ENCODE measurements at regions not wholly inside any gene's neighbourhood (a gene's known extent, or its start where the extent isn't known, plus 50 kb on each side); places are given as distances from the start of the nearest gene placed in this dataset.

DNA sequence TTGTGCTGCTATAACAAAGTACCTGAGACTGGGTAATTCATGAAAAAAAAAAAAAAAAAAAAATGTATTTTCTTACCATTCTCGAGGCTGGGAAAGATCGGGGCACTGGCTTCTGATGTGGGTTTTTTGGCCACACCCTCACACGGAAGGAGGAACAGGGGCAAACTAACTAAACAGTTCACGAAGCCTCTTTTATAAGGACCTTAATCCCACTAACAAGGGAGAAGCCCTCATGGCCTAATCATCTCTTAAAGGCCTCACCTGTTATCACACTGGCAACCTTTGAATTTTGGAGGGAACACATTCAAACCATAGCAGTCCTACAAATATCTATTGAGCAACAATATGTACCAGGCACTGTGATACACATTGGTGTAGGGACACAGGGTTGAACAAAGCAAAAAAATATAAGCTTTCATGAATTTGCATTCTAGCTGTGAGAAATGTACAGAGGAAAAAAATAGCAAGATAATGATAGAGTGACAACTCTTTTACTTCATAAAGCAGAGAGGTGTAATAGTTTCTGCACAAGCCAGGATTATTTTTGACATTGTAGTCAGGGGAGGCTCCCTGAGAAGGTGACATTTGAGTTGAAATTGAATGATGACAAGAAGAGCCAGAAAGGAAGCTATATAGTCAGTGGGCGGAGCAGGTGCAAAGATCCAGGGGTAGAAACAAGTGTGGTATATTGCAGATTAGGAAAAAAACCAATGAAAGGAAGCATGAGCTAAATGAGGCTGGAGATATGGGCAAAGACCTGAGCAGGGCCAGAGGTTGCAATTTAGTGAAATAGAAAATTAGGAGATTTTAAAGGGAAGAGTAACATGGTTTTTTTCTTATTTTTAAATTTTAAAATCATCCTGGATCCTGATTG, 68.1 kb upstream of the GRAMD2B start:
- Mint-ChIP-seq H3K27ac (no peak overlapping the region), H3K9me3 (no peaks in the 10 kb centered on the region), H3K4me3 (no peak overlapping the region), H3K27me3 (ENCODE audit: insufficient read depth) (peaks cover 18% of the 10 kb centered on the region), H3K4me1 (ENCODE audit: low read depth) (peaks cover 6% of the 10 kb centered on the region), H3K36me3 (ENCODE audit: low read depth) (no peaks in the 10 kb centered on the region)
- no peak for DNase-seq (ENCODE audit: low spot score)
- intact Hi-C loops (cut with micrococcal nuclease): loop anchor here (1.0 to 5.0 kb wide), 5 partner anchors 16 to 247 kb away; partner anchors contain the start of gene PHAX

GRCh38 chr5:126355940-126356339, 67.3 kb upstream of the GRAMD2B start:
- no peaks in the 10 kb centered on the region for H3K36me3 Mint-ChIP-seq (ENCODE audit: low read depth)
- peaks cover 6% of the 10 kb centered on the region for H3K4me1 Mint-ChIP-seq (ENCODE audit: low read depth)
- peaks cover 16% of the 10 kb centered on the region for H3K27me3 Mint-ChIP-seq (ENCODE audit: insufficient read depth)
- H3K4me3 Mint-ChIP-seq: no peak overlapping the region
- H3K9me3 Mint-ChIP-seq: no peaks in the 10 kb centered on the region
- H3K27ac Mint-ChIP-seq: no peak overlapping the region
- no peak for DNase-seq (ENCODE audit: low spot score)
- intact Hi-C loops (cut with micrococcal nuclease): loop anchor here (2.0 kb wide), 1 partner anchor 137 kb away; no protein-coding TSS in a partner anchor

- H3K4me3 Mint-ChIP-seq: no peak overlapping the region
- H3K4me1 Mint-ChIP-seq (ENCODE audit: low read depth): peaks cover 6% of the 10 kb centered on the region
- H3K9me3 Mint-ChIP-seq: no peaks in the 10 kb centered on the region
- DNase-seq (ENCODE audit: low spot score): no peak
- peaks cover 20% of the 10 kb centered on the region for H3K27me3 Mint-ChIP-seq (ENCODE audit: insufficient read depth)
- intact Hi-C loops (cut with micrococcal nuclease): no loop called here
- no peak overlapping the region for H3K27ac Mint-ChIP-seq
- H3K36me3 Mint-ChIP-seq (ENCODE audit: low read depth): no peaks in the 10 kb centered on the region
Observed at GRCh38 chr5:126357585-126358342, 65.4 kb upstream of the GRAMD2B start.

DNA sequence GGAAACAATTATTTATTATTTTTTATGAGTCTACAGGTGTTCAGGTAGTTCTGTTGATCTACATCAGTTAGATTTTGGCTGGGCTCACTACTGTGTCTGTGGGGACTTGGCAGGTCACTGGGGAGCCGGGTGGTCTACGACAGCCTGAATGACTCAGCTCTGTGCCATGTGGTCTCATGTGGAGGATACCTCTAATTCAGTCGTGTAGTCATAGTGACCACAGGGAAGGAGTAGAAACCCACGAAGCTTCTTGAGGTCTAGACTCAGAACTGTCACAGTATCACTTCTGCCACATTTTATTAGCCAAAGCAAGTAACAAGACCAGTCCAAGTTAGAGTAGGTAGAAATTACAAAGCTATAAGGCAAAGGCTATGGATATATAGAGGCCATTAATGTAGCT, 64.7 kb upstream of the GRAMD2B start:
- Mint-ChIP-seq H3K36me3 (ENCODE audit: low read depth) (no peaks in the 10 kb centered on the region), H3K9me3 (no peaks in the 10 kb centered on the region), H3K27me3 (ENCODE audit: insufficient read depth) (peaks cover 20% of the 10 kb centered on the region), H3K4me1 (ENCODE audit: low read depth) (peaks cover 6% of the 10 kb centered on the region), H3K4me3 (no peak overlapping the region), H3K27ac (no peak overlapping the region)
- intact Hi-C loops (cut with micrococcal nuclease): no loop called here
- no peak for DNase-seq (ENCODE audit: low spot score)

- Mint-ChIP-seq H3K27ac (no peak overlapping the region), H3K9me3 (no peaks in the 10 kb centered on the region), H3K27me3 (ENCODE audit: insufficient read depth) (peaks cover 20% of the 10 kb centered on the region), H3K36me3 (ENCODE audit: low read depth) (no peaks in the 10 kb centered on the region), H3K4me3 (no peak overlapping the region), H3K4me1 (ENCODE audit: low read depth) (no peaks in the 10 kb centered on the region)
- intact Hi-C loops (cut with micrococcal nuclease): no loop called here
- no peak for DNase-seq (ENCODE audit: low spot score)
Observed at GRCh38 chr5:126359884-126360283, 63.3 kb upstream of the GRAMD2B start.

- no peaks in the 10 kb centered on the region for H3K36me3 Mint-ChIP-seq (ENCODE audit: low read depth)
- H3K27me3 Mint-ChIP-seq (ENCODE audit: insufficient read depth): peaks cover 20% of the 10 kb centered on the region
- no peak for DNase-seq (ENCODE audit: low spot score)
- no peak overlapping the region for H3K27ac Mint-ChIP-seq
- intact Hi-C loops (cut with micrococcal nuclease): no loop called here
- no peak overlapping the region for H3K4me3 Mint-ChIP-seq
- no peaks in the 10 kb centered on the region for H3K4me1 Mint-ChIP-seq (ENCODE audit: low read depth)
- no peaks in the 10 kb centered on the region for H3K9me3 Mint-ChIP-seq
Observed at GRCh38 chr5:126360467-126360866, 62.7 kb upstream of the GRAMD2B start.

DNA sequence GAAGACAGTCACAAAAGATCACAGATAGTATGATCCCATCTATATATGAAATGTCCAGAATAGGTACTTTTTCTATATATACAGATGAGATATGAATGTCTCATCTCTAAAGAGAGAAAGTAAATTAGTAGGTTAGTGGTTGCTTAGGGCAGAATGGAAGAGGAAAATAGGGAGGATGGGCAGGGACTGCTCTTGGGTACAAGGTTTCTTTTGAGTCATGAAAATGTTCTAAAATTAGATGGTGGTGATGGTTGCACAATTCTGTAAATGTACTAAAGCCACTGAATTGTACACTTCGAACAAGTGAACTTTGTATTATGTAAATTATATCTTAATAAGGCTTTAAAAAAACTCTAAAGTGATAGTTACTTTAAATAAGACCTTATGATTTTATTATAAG, 59.6 kb upstream of the GRAMD2B start:
- DNase-seq (ENCODE audit: low spot score): no peak
- Mint-ChIP-seq H3K4me3 (no peak overlapping the region), H3K4me1 (ENCODE audit: low read depth) (no peaks in the 10 kb centered on the region), H3K27ac (no peak overlapping the region), H3K9me3 (no peaks in the 10 kb centered on the region), H3K36me3 (ENCODE audit: low read depth) (no peaks in the 10 kb centered on the region), H3K27me3 (ENCODE audit: insufficient read depth) (peaks cover 10% of the 10 kb centered on the region)
- intact Hi-C loops (cut with micrococcal nuclease): no loop called here

DNA sequence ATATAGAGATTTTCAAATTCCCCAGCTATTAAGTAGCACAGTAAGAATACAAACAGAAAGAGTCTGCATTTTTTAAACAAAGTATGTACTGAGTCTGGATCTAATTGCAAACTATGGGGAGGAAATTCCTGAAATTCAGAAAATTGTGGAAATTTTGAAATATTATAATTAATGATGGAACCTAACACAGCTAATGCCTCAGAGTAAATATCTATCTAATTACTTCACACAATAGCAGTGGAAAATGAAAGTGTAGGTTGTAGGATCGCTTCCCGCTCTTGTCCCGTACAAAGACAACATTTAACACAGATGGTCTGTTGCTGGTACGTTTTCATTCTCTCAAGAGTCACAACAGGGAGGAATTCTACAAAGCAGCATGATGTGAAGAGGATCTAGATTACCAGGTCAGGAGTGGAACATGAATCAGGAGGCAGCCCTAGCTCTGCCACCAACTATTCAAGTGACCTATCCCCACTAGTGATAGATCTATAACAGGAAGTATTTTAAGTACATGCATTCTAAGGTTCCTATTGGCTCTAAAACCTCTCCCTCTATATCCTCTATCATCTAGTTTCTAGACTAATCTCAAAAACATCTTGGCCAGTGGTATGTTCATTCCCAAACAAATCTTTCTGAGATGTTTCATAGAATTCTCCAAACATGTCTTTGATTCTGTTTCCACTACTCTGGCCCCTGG, 58.9 kb upstream of the GRAMD2B start:
- no peaks in the 10 kb centered on the region for H3K4me1 Mint-ChIP-seq (ENCODE audit: low read depth)
- DNase-seq (ENCODE audit: low spot score): no peak
- no peak overlapping the region for H3K27ac Mint-ChIP-seq
- H3K9me3 Mint-ChIP-seq: no peaks in the 10 kb centered on the region
- no peaks in the 10 kb centered on the region for H3K36me3 Mint-ChIP-seq (ENCODE audit: low read depth)
- intact Hi-C loops (cut with micrococcal nuclease): no loop called here
- H3K4me3 Mint-ChIP-seq: no peak overlapping the region
- peaks cover 4% of the 10 kb centered on the region for H3K27me3 Mint-ChIP-seq (ENCODE audit: insufficient read depth)

- H3K4me1 Mint-ChIP-seq (ENCODE audit: low read depth): no peaks in the 10 kb centered on the region
- DNase-seq (ENCODE audit: low spot score): no peak
- H3K9me3 Mint-ChIP-seq: no peaks in the 10 kb centered on the region
- H3K27ac Mint-ChIP-seq: no peak overlapping the region
- H3K27me3 Mint-ChIP-seq (ENCODE audit: insufficient read depth): peaks cover 4% of the 10 kb centered on the region
- intact Hi-C loops (cut with micrococcal nuclease): no loop called here
- no peak overlapping the region for H3K4me3 Mint-ChIP-seq
- H3K36me3 Mint-ChIP-seq (ENCODE audit: low read depth): no peaks in the 10 kb centered on the region
Observed at GRCh38 chr5:126365446-126366198, 57.6 kb upstream of the GRAMD2B start.

GRCh38 chr5:126366199-126366560, 57.0 kb upstream of the GRAMD2B start:
- Mint-ChIP-seq H3K4me3 (no peak overlapping the region), H3K27ac (no peak overlapping the region), H3K9me3 (no peaks in the 10 kb centered on the region), H3K27me3 (ENCODE audit: insufficient read depth) (peaks cover 4% of the 10 kb centered on the region), H3K36me3 (ENCODE audit: low read depth) (no peaks in the 10 kb centered on the region), H3K4me1 (ENCODE audit: low read depth) (no peaks in the 10 kb centered on the region)
- no peak for DNase-seq (ENCODE audit: low spot score)
- intact Hi-C loops (cut with micrococcal nuclease): no loop called here

GRCh38 chr5:126368239-126368812, 54.9 kb upstream of the GRAMD2B start:
- peaks cover 2% of the 10 kb centered on the region for H3K27me3 Mint-ChIP-seq (ENCODE audit: insufficient read depth)
- no peak for DNase-seq (ENCODE audit: low spot score)
- H3K27ac Mint-ChIP-seq: no peak overlapping the region
- no peaks in the 10 kb centered on the region for H3K36me3 Mint-ChIP-seq (ENCODE audit: low read depth)
- H3K4me3 Mint-ChIP-seq: no peak overlapping the region
- H3K9me3 Mint-ChIP-seq: no peaks in the 10 kb centered on the region
- intact Hi-C loops (cut with micrococcal nuclease): no loop called here
- H3K4me1 Mint-ChIP-seq (ENCODE audit: low read depth): no peaks in the 10 kb centered on the region

GRCh38 chr5:126369083-126369482, 54.1 kb upstream of the GRAMD2B start:
- H3K4me3 Mint-ChIP-seq: no peak overlapping the region
- intact Hi-C loops (cut with micrococcal nuclease): no loop called here
- H3K9me3 Mint-ChIP-seq: no peaks in the 10 kb centered on the region
- peaks cover 2% of the 10 kb centered on the region for H3K27me3 Mint-ChIP-seq (ENCODE audit: insufficient read depth)
- H3K4me1 Mint-ChIP-seq (ENCODE audit: low read depth): no peaks in the 10 kb centered on the region
- DNase-seq (ENCODE audit: low spot score): no peak
- no peak overlapping the region for H3K27ac Mint-ChIP-seq
- no peaks in the 10 kb centered on the region for H3K36me3 Mint-ChIP-seq (ENCODE audit: low read depth)

Measured in activated T-helper 1 cell treated with anti-CD3 and anti-CD28 coated beads, Interleukin-12 subunit alpha, Interleukin-12 subunit beta, Interleukin-2, Interleukin-4 antibody, amounts not matched to agents 30 ng/mL and 10 ng/mL and 1 ng/mL, durations not matched to agents 14 hours and 24 hours and 36 hours (primary cell).